Epithelial cell of proximal tubule (primary cell): ENCODE measurements at regions not wholly inside any gene's neighbourhood (a gene's known extent, or its start where the extent isn't known, plus 50 kb on each side); places are given as distances from the start of the nearest gene placed in this dataset.

Source experiments
- DNase-seq: peaks from one replicate; pipeline ENCODE4 v3.0.0-alpha.2; 2011; ENCODE audit warnings: low read depth
- H3K4me3 ChIP-seq: 2 replicates; pipeline ENCODE4 v1.5.1; 2011; ENCODE audit warnings: low read depth, mild to moderate bottlenecking, low read length
- CTCF ChIP-seq: conservative IDR thresholded peaks from 2 replicates; pipeline ENCODE4 v1.5.1; 2012; ENCODE audit warnings: low read depth, mild to moderate bottlenecking, low read length

- no peak overlapping the region for H3K4me3 ChIP-seq
- DNase-seq = no peak
- TF ChIP-seq CTCF = no peak
These were observed 1490.3 kb downstream of the UQCRFS1 start for GRCh38 chr19:27722625-27723024.

GRCh38 chr19:27720155-27720554 is 1492.8 kb downstream of the UQCRFS1 start:
- H3K4me3 ChIP-seq = no peak overlapping the region
- no peak for TF ChIP-seq CTCF
- no peak for DNase-seq

- H3K4me3 ChIP-seq = no peak overlapping the region
- no peak for TF ChIP-seq CTCF
- no peak for DNase-seq
These were observed 1493.9 kb downstream of the UQCRFS1 start for GRCh38 chr19:27719034-27719433.

GRCh38 chr19:27718234-27718633 is 1494.7 kb downstream of the UQCRFS1 start:
- H3K4me3 ChIP-seq = no peak overlapping the region
- no peak for TF ChIP-seq CTCF
- no peak for DNase-seq

- no peak for TF ChIP-seq CTCF
- H3K4me3 ChIP-seq = no peak overlapping the region
- DNase-seq = no peak
These were observed 1495.1 kb downstream of the UQCRFS1 start for GRCh38 chr19:27717825-27718224.

- TF ChIP-seq CTCF = no peak
- H3K4me3 ChIP-seq = no peak overlapping the region
- DNase-seq = no peak
These were observed 1496.0 kb downstream of the UQCRFS1 start for GRCh38 chr19:27716922-27717321.

GRCh38 chr19:27714857-27715256 is 1498.1 kb downstream of the UQCRFS1 start:
- DNase-seq = no peak
- H3K4me3 ChIP-seq = no peak overlapping the region
- no peak for TF ChIP-seq CTCF
